ENCODE measurements at regions not wholly inside any gene's neighbourhood (a gene's known extent, or its start where the extent isn't known, plus 50 kb on each side); places are given as distances from the start of the nearest gene placed in this dataset.
A peak's percentile ranks its signal among the peaks of the same experiment; 100 is the strongest.
"Not testable (repeated sequence)": the region's sequence is repeated elsewhere in the genome, so short reads cannot be mapped to it uniquely, and the experiment has no call there.

DNA sequence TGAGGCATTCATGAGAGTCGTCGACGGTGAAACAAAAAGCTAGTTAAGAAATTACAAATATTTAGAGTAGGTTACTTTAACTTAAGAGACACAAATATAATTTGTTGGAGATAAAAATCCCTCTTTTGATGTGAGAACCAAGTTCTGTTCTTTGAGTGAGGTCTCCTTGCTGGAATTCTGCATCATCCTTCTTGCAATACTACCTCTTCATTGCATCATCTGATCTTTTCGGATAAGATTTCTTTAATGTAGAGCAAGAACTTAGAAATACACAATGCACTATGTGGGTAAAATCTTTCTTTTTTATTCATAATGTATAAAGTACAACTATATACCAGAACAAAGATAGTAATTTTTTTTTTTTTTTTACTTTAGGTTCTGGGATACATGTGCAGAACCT is 118.4 kb downstream of the ARL4C start:
- intact Hi-C loops (cut with micrococcal nuclease): no loop called here
- DNase-seq (no peak), ATAC-seq (no peak)

GRCh38 chr2:234377761-234378391 is 119.0 kb downstream of the ARL4C start:
- no peak for ATAC-seq
- intact Hi-C loops (cut with micrococcal nuclease): no loop called here
- no peak for DNase-seq

- intact Hi-C loops (cut with micrococcal nuclease): no loop called here
- DNase-seq: no peak
- no peak for ATAC-seq
Observed at GRCh38 chr2:234376229-234376628, 120.7 kb downstream of the ARL4C start.

DNA sequence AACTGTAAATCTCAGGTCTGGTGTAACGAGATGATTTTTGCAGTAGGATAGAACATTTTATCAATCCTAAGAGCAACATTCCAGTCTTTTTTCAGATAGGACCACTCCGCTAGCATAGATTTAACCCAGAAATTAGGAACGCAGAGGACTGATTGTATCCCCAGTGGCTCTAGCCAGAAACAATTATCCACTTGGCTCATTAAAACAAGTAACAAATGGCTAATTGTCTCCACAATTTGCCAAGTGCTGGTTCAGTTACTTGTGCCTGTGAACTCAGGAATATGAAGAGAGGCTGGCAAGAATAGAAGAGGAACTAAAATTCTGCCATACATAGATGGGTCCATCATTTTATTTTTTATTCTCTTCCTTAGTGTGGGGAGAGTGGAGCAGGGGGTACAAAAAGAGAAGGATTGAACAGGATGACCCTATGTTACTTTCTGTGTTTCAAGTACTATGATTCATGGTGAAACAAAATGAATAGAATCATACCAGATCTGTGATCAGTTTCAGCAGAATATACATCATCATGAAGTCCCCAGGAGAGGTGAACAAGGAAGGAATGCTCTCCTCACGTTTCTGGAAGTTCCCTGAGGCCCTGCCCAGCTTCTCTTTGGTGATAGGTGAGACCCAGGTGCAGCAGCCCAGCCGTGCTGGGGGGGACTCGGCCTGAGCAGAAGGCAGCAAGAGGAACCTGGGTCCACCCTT is 121.6 kb downstream of the ARL4C start:
- intact Hi-C loops (cut with micrococcal nuclease): no loop called here
- ATAC-seq (no peak), DNase-seq (no peak)

GRCh38 chr2:234374736-234375135 is 122.1 kb downstream of the ARL4C start:
- ATAC-seq: no peak
- intact Hi-C loops (cut with micrococcal nuclease): no loop called here
- DNase-seq: no peak

- DNase-seq (no peak), ATAC-seq (no peak)
Observed at GRCh38 chr2:234374150-234374508, 122.8 kb downstream of the ARL4C start.

DNA sequence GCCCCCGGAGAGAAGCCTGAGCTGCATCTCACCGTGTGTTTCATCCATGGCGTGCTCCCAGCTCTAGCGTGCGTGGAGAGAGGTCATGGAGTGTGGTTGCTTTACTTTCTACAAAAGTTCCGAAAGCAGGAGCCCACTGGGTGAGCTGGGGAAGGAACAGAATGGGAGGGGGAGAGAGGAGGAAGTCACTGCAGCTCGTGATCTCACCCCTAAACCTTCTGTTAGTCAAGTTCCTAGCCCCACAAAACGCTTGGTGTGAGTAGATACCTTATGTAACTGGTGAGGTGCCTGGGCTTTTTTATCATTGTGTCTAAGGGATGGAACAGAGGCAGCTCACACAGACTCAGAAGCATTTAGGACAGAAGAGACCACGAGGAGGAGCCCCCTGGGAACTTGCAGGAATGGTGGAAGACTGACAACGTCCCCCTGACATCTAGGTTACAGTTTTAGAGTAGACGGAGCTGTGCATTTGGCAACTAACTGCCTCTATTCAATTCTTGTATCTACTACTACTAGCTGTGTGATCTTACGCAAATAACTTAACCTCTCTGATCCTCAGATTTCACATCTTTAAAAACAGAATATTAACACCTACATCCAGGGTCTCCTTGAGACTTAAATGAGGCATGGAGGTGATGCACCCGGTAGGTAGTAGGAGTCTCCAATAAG is 123.3 kb downstream of the ARL4C start:
- intact Hi-C loops (cut with micrococcal nuclease): no loop called here
- no peak for ATAC-seq
- DNase-seq: no peak

More at GRCh38 chr2:234374150-234374508, 122.8 kb downstream of the ARL4C start:
- intact Hi-C loops (cut with micrococcal nuclease): no loop called here

DNA sequence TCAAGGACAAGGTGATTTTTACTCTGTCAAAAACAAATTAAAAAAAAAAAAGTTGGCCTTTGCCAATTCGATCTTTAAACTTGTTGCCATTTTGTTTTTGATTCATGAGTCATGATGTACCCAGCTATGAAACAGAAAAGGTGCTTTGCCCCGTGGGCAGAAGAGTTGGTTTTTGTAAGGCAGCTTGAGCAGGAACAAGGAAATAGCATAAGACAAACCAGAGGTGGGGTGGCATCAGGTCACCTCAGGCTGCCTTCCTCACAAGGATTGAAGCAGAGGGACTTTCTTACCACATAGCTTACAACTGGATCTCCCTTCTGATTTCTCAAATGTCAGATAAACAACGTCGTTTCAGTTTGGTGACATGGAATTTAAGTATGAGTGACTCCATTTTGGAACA is 123.8 kb downstream of the ARL4C start:
- DNase-seq: no peak
- intact Hi-C loops (cut with micrococcal nuclease): no loop called here
- ATAC-seq: no peak

DNA sequence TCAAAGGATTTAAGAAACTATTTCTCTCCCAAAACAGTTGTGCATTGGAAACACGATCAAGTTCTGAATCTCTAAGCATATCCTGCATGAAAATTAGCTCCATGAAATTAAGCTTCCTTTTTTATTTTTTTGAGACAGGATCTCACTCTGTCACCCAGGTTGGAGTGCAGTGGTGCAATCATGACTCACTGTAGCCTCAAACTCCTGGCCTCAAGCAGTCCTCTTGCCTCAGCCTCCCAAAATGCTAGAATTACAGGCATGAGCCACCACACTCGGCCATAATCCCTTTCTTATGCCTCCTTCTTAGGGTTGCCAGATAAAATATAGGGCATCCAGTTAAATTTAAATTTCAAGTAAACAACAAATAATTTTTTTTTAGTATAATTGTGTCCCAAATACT is 124.4 kb downstream of the ARL4C start:
- ATAC-seq: no peak
- no peak for DNase-seq
- intact Hi-C loops (cut with micrococcal nuclease): no loop called here

- DNase-seq: no peak
- no peak for ATAC-seq
- intact Hi-C loops (cut with micrococcal nuclease): no loop called here
Observed at GRCh38 chr2:234368861-234369261, 128.0 kb downstream of the ARL4C start.

GRCh38 chr2:234366891-234367290 is 130.0 kb downstream of the ARL4C start:
- intact Hi-C loops (cut with micrococcal nuclease): no loop called here
- ATAC-seq: peak; percentile 47
- no peak for DNase-seq

DNA sequence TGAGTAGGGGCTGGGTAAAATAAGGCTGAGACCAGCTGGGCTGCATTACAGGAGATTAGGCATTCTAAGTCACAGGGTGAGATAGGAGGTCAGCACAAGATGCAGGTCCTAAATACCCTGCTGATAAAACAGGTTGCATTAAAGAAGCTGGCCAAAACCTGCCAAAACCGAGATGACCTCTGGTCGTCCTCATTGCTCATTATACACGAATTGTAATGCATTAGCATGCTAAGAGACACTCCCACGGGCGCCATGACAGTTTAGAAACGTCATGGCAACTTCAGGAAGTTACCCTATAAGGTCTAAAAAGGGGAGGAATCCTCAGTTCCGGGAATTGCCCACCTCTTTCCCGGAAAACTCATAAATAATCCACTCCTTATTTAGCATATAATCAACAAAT is 132.2 kb downstream of the ARL4C start:
- no peak for ATAC-seq
- intact Hi-C loops (cut with micrococcal nuclease): no loop called here
- DNase-seq: no peak

- intact Hi-C loops (cut with micrococcal nuclease): no loop called here
- DNase-seq (no peak), ATAC-seq (no peak)
Observed at GRCh38 chr2:234363647-234364294, 133.1 kb downstream of the ARL4C start.

- DNase-seq (no peak), ATAC-seq (no peak)
- intact Hi-C loops (cut with micrococcal nuclease): no loop called here
Observed at GRCh38 chr2:234363011-234363487, 133.8 kb downstream of the ARL4C start.

GRCh38 chr2:234360313-234360975 is 136.4 kb downstream of the ARL4C start:
- ATAC-seq; intact Hi-C loops (cut with micrococcal nuclease): not testable (repeated sequence)

GRCh38 chr2:234357666-234358065 is 139.2 kb downstream of the ARL4C start:
- DNase-seq (no peak), ATAC-seq (no peak)
- intact Hi-C loops (cut with micrococcal nuclease): no loop called here

More at GRCh38 chr2:234360313-234360975, 136.4 kb downstream of the ARL4C start:
- not testable (repeated sequence) for DNase-seq

GRCh38 chr2:234355808-234356365 is 141.0 kb downstream of the ARL4C start:
- intact Hi-C loops (cut with micrococcal nuclease): no loop called here
- no peak for DNase-seq
- no peak for ATAC-seq

- DNase-seq: no peak
- intact Hi-C loops (cut with micrococcal nuclease): no loop called here
- no peak for ATAC-seq
Observed at GRCh38 chr2:234355021-234355720, 141.7 kb downstream of the ARL4C start.

DNA sequence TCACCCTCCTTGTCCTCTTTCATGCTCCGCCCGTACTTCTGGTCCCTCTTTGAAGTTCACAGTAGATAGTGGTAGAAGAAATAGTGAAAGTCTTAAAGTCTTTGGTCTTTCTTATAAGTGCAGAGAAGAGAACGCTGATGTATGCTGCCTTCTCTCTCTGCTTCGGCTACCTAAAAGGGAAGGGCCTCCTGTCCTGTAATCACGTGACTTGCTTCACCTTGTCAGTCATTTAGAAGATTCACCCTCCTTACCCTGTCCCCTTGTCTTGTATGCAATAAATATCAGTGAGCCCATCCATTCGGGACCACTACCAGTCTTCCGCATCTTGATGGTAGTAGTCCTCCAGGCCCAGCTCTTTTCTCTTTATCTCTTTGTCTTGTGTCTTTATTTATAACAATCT is 144.6 kb downstream of the ARL4C start:
- DNase-seq: no peak
- intact Hi-C loops (cut with micrococcal nuclease): no loop called here
- no peak for ATAC-seq

Data from left ventricle myocardium superior (tissue), 1 donor.